GM20000 (cell line): ENCODE measurements at regions not wholly inside any gene's neighbourhood (a gene's known extent, or its start where the extent isn't known, plus 50 kb on each side); places are given as distances from the start of the nearest gene placed in this dataset.

ENCODE experiments used
- DNase-seq: peaks from one replicate; pipeline ENCODE4 v3.0.0; 2012; ENCODE audit warnings: low spot score
- CTCF ChIP-seq: IDR thresholded peaks from 2 replicates; pipeline ENCODE4 v1.5.1; 2012; ENCODE audit warnings: mild to moderate bottlenecking, control low read depth; ENCODE audit errors: extremely low read depth, missing control alignments

- TF ChIP-seq CTCF, result no peak
Measured at GRCh38 chr12:68092976-68093375, 66.6 kb downstream of the IFNG start.

GRCh38 chr12:68089101-68089500, 70.4 kb downstream of the IFNG start:
- TF ChIP-seq CTCF, result no peak
- DNase-seq, result no peak

More at GRCh38 chr12:68092976-68093375, 66.6 kb downstream of the IFNG start:
- no peak for DNase-seq

GRCh38 chr12:68086019-68086603, 73.4 kb downstream of the IFNG start:
- DNase-seq, result no peak

GRCh38 chr12:68081561-68081960, 78.0 kb downstream of the IFNG start:
- TF ChIP-seq CTCF, result no peak
- DNase-seq, result no peak

More at GRCh38 chr12:68086019-68086603, 73.4 kb downstream of the IFNG start:
- no peak for TF ChIP-seq CTCF

GRCh38 chr12:68080577-68080976, 79.0 kb downstream of the IFNG start:
- TF ChIP-seq CTCF, result no peak
- DNase-seq, result peak; percentile 8

- no peak for DNase-seq
- TF ChIP-seq CTCF, result no peak
Measured at GRCh38 chr12:68078737-68079136, 80.8 kb downstream of the IFNG start.

GRCh38 chr12:68075416-68075815, 84.1 kb downstream of the IFNG start:
- TF ChIP-seq CTCF, result no peak
- DNase-seq, result no peak
